GM12891 (cell line): ENCODE measurements at regions not wholly inside any gene's neighbourhood (a gene's known extent, or its start where the extent isn't known, plus 50 kb on each side); places are given as distances from the start of the nearest gene placed in this dataset.

Experiments used
- POLR2A ChIP-seq: IDR thresholded peaks from 2 replicates; pipeline ENCODE4 v1.6.1; 2011; ENCODE audit warnings: low read depth, low read length, control low read depth
- POLR2AphosphoS5 ChIP-seq: IDR thresholded peaks from 2 replicates; pipeline ENCODE4 v1.6.1; 2011; ENCODE audit warnings: low read depth, low read length, control low read depth
- SPI1 ChIP-seq: IDR thresholded peaks from 2 replicates; pipeline ENCODE4 v1.6.1; 2011; ENCODE audit warnings: low read depth, low read length, control low read depth
- TAF1 ChIP-seq: IDR thresholded peaks from 2 replicates; pipeline ENCODE4 v1.6.1; 2011; ENCODE audit warnings: low read depth, low read length, control low read depth

DNA sequence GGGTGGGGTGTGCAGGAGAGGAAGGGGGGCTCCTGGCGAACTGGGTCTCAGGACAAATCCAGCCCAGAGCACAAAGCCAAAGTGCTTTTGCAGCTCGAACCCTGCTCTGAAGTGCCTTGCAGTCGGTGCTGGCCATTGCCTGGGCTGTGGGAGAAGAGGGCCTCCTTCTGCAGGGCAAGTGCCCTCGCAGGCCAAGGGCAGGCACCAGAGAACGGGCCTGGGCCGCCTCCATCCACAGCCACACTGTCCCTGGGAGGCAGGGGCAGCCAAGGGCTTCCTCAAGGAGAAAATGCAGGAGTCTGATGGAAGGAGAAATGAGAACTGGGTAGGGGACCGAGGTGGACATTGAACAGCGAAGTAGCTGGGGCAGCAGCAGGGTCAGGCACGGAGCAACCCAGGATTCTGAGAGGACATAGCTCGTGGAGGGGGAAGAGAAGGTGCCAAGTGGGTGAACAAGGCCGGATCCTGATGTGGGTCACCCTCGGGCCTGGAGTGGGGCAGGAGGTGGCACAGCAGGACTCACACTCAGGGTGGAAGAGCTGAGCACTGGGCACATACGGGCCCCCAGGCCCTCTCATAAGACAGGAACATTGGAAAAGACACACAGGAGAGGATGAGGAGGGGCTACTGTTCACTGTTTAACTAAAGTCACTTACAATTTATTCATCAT is 312.8 kb upstream of the SALL3 start:
- TF ChIP-seq POLR2A = no peak
- no peak for TF ChIP-seq POLR2AphosphoS5
- TF ChIP-seq SPI1 = no peak
- no peak for TF ChIP-seq TAF1
